ENCODE measurements at regions not wholly inside any gene's neighbourhood (a gene's known extent, or its start where the extent isn't known, plus 50 kb on each side); places are given as distances from the start of the nearest gene placed in this dataset.

GRCh38 chr6:82833481-82833880 lies 232.2 kb downstream of the UBE3D start:
- no peak for DNase-seq

DNA sequence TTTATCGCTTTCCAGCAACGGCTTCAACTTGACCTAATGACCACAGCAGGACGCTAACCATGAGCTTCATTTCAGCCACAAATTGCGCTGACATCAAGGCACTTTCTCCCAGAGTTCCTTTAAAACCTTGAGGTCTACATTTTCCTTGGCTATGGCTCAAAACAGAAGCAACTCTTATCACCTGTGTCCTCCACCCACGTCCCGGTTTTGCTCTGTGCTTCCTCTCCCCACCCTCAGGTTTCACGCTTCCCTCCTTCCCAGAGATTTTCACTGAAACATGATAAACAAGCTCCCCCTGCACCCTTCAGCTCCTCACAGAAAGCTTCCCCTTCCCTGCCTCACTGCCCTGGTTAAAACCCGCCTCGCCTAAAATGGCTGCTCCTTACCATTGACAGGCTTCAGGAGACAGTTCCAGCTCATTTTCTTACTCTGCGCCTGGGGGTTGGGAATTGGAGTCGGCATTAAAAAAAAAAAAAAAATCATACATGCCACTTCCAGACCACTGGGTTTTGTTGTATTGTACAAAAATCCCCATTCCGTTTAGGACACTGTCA lies 229.5 kb downstream of the UBE3D start:
- DNase-seq = no peak

GRCh38 chr6:82840571-82840970 lies 225.1 kb downstream of the UBE3D start:
- no peak for DNase-seq

GRCh38 chr6:82841309-82841708 lies 224.3 kb downstream of the UBE3D start:
- no peak for DNase-seq

Measured in activated T-cell treated with anti-CD3 and anti-CD28 coated beads, Interleukin-2, amount 50 U/mL, for 48 hours (primary cell).